ENCODE measurements at regions not wholly inside any gene's neighbourhood (a gene's known extent, or its start where the extent isn't known, plus 50 kb on each side); places are given as distances from the start of the nearest gene placed in this dataset.

DNA sequence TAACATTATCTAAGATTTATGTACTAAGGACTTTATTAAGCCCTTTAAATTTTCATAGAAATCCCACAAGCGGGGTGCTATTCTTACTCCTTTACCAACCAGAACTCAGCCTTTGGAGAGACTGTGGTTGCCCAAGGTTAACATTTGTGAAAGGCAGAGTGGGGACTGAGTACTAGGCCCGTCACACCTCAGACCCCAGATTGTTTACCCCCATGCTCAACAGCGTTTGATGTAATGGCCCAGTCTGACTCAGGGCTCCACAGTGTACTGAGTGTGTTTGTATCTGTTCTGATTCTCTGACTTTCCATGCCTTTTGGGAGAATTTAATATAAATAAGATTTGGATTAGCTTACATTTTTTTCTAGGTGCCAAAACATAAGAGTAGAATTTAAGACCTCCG is 110.0 kb downstream of the GAS1 start:
- TF ChIP-seq CTCF (IDR thresholded peaks at IDR 0.05) (no peak), POLR2A (IDR thresholded peaks at IDR 0.05; ENCODE audit: low read depth) (no peak), EP300 (IDR thresholded peaks at IDR 0.05) (no peak)

Data from esophagus muscularis mucosa (tissue), 4 donors.